ENCODE measurements at regions not wholly inside any gene's neighbourhood (a gene's known extent, or its start where the extent isn't known, plus 50 kb on each side); places are given as distances from the start of the nearest gene placed in this dataset.
"Not testable (repeated sequence)": the region's sequence is repeated elsewhere in the genome, so short reads cannot be mapped to it uniquely, and the experiment has no call there.

- no peak for DNase-seq
Measured at GRCh38 chr3:159280386-159281191, 478.7 kb downstream of the MFSD1 start.

GRCh38 chr3:159293493-159293892 is 491.6 kb downstream of the MFSD1 start:
- DNase-seq, result no peak

GRCh38 chr3:159301961-159302360 is 500.1 kb downstream of the MFSD1 start:
- DNase-seq, result no peak

- no peak for DNase-seq
Measured at GRCh38 chr3:159305017-159305416, 503.2 kb downstream of the MFSD1 start.

- DNase-seq, result not testable (repeated sequence)
Measured at GRCh38 chr3:159316706-159317105, 514.9 kb downstream of the MFSD1 start.

GRCh38 chr3:159319156-159319555 is 517.3 kb downstream of the MFSD1 start:
- DNase-seq, result no peak

- no peak for DNase-seq
Measured at GRCh38 chr3:159322322-159322939, 520.6 kb downstream of the MFSD1 start.

GRCh38 chr3:159323848-159324247 is 522.0 kb downstream of the MFSD1 start:
- no peak for DNase-seq

- DNase-seq, result no peak
Measured at GRCh38 chr3:159326998-159327397, 525.1 kb downstream of the MFSD1 start.

GRCh38 chr3:159332535-159333099 is 530.8 kb downstream of the MFSD1 start:
- DNase-seq, result no peak

- no peak for DNase-seq
Measured at GRCh38 chr3:159339131-159339530, 537.3 kb downstream of the MFSD1 start.

GRCh38 chr3:159340877-159341500 is 539.1 kb downstream of the MFSD1 start:
- no peak for DNase-seq

- no peak for DNase-seq
Measured at GRCh38 chr3:159346271-159346903, 544.5 kb downstream of the MFSD1 start.

- DNase-seq, result no peak
Measured at GRCh38 chr3:159348431-159348830, 546.6 kb downstream of the MFSD1 start.

GRCh38 chr3:159356606-159357005 is 554.8 kb downstream of the MFSD1 start:
- DNase-seq, result no peak

- no peak for DNase-seq
Measured at GRCh38 chr3:159364511-159364910, 562.7 kb downstream of the MFSD1 start.

- no peak for DNase-seq
Measured at GRCh38 chr3:159366476-159366875, 564.6 kb downstream of the MFSD1 start.

- no peak for DNase-seq
Measured at GRCh38 chr3:159371961-159372360, 570.1 kb downstream of the MFSD1 start.

GRCh38 chr3:159378396-159379194 is 576.7 kb downstream of the MFSD1 start:
- no peak for DNase-seq

- DNase-seq, result no peak
Measured at GRCh38 chr3:159380891-159381290, 579.0 kb downstream of the MFSD1 start.

GRCh38 chr3:159390656-159391212 is 588.9 kb downstream of the MFSD1 start:
- no peak for DNase-seq

- DNase-seq, result not testable (repeated sequence)
Measured at GRCh38 chr3:159397683-159398082, 591.0 kb upstream of the IL12A start.

Data from CD4-positive, alpha-beta T cell treated with Interleukin-15 for 1 hour (primary cell).